Body of pancreas (tissue), 4 donors: ENCODE measurements at regions not wholly inside any gene's neighbourhood (a gene's known extent, or its start where the extent isn't known, plus 50 kb on each side); places are given as distances from the start of the nearest gene placed in this dataset.

Source experiments
- ATAC-seq: fragments of 150-250 bp; one replicate; pipeline ENCODE4 v1.9.1; 2016
- DNase-seq, 4 donors: peaks; one replicate each; pipeline ENCODE4 v3.0.0-alpha.2; 2019
- H3K27ac ChIP-seq, 4 donors: fragments of 200-600 bp; sonication (generic); 1 replicate in 3 of 4; 2 replicates in 1 of 4; pipeline versions ENCODE4 v1.5.1 to v1.6.1; 2016 to 2019; ENCODE audit warnings: mild to moderate bottlenecking in 1 of 4, mixed read lengths in 1 of 4, moderate library complexity in 1 of 4
- H3K27me3 ChIP-seq, 2 donors: fragments of 200-600 bp; sonication (generic); one replicate each; pipeline ENCODE4 v1.6.0; 2016; ENCODE audit warnings: mild to moderate bottlenecking in 1 of 2
- H3K36me3 ChIP-seq, 2 donors: fragments of 200-600 bp; sonication (generic); replicated peaks in 1 of 2; 2 replicates each; pipeline ENCODE4 v1.5.1; 2016; ENCODE audit warnings: low read depth in 2 of 2; ENCODE audit not compliant: insufficient read depth in 1 of 2
- H3K4me1 ChIP-seq: fragments of 200-600 bp; sonication (generic); one replicate; pipeline ENCODE4 v1.6.0; 2016
- H3K4me3 ChIP-seq, 2 donors: fragments of 200-600 bp; sonication (generic); 1 replicate in 1 of 2; 2 replicates in 1 of 2; pipeline ENCODE4 v1.5.1; 2016 to 2019
- H3K9me3 ChIP-seq, 3 donors: fragments of 200-600 bp; sonication (generic); 1 replicate in 2 of 3; 2 replicates in 1 of 3; pipeline ENCODE4 v1.5.1; 2016
- POLR2A ChIP-seq, 3 donors: fragments of 450-650 bp; IDR thresholded peaks; one replicate each; pipeline ENCODE4 v1.6.1; 2016; ENCODE audit warnings: antibody characterized with exemption in 3 of 3, mild to moderate bottlenecking in 2 of 3
- WGBS, 2 donors: methylation state at CpG; one replicate each; pipeline ENCODE4 v1.1.5; 2017; 5-methylcytosine and 5-hydroxymethylcytosine counted together
- intact Hi-C: fragments of 100-400 bp; cut with DNase I; formaldehyde crosslinking; loops from one replicate; pipeline ENCODE4 v1.15.1; 2023
- TF ChIP-seq, protein P1 (sequence below), 7 experiments: fragments of 450-650 bp in 4 of 7; fragments of 200-600 bp in 3 of 7; sonication (generic) in 3 of 7; IDR thresholded peaks; one replicate each; pipeline ENCODE4 v1.5.1; 2016 to 2019; ENCODE audit warnings: antibody characterized with exemption in 7 of 7

- Histone ChIP-seq H3K36me3 (no peaks in the 10 kb centered on the region), H3K27me3 (no peaks in the 10 kb centered on the region), H3K9me3 (no peaks in the 10 kb centered on the region), H3K4me3 (no peak overlapping the region), H3K27ac (no peak overlapping the region), H3K4me1 (no peaks in the 10 kb centered on the region)
- intact Hi-C loops: no loop called here
- 40 to 52% methylated on average over 2 of the region's 2 CpGs for WGBS, 2 donors
- no peak for DNase-seq
- TF ChIP-seq POLR2A (IDR thresholded peaks at IDR 0.05): no peak
- TF ChIP-seq, protein P1, sequence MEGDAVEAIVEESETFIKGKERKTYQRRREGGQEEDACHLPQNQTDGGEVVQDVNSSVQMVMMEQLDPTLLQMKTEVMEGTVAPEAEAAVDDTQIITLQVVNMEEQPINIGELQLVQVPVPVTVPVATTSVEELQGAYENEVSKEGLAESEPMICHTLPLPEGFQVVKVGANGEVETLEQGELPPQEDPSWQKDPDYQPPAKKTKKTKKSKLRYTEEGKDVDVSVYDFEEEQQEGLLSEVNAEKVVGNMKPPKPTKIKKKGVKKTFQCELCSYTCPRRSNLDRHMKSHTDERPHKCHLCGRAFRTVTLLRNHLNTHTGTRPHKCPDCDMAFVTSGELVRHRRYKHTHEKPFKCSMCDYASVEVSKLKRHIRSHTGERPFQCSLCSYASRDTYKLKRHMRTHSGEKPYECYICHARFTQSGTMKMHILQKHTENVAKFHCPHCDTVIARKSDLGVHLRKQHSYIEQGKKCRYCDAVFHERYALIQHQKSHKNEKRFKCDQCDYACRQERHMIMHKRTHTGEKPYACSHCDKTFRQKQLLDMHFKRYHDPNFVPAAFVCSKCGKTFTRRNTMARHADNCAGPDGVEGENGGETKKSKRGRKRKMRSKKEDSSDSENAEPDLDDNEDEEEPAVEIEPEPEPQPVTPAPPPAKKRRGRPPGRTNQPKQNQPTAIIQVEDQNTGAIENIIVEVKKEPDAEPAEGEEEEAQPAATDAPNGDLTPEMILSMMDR (IDR thresholded peaks at IDR 0.05): no peak
- ATAC-seq: no peak
Observed at GRCh38 chr2:104200533-104201168, 653.3 kb upstream of the POU3F3 start.

DNA sequence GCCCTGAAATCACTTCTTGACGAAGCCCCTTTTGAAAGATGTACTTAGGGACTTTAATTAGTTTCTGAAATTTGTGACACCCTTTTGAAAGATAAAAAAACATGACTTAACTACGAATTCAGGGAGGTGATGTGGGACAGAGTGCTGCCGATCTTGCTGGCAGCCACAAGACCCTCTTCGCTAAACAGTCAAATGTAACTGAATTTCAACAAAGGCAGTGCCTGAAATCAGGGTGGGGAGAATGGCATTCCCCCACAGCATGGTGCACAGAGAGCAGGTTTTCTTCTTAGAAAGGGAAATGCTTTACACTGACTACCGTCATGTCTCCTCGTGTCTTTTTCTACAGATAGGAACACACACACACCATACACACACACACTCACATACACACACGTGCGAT, 640.2 kb upstream of the POU3F3 start:
- no peak for ATAC-seq

GRCh38 chr2:104215269-104216161, 638.4 kb upstream of the POU3F3 start:
- Histone ChIP-seq H3K27me3 (no peaks in the 10 kb centered on the region), H3K4me1 (no peaks in the 10 kb centered on the region), H3K9me3 (no peaks in the 10 kb centered on the region), H3K36me3 (no peaks in the 10 kb centered on the region), H3K27ac (no peak overlapping the region), H3K4me3 (no peak overlapping the region)
- TF ChIP-seq, protein P1 (IDR thresholded peaks at IDR 0.05): no peak
- no peak for TF ChIP-seq POLR2A (IDR thresholded peaks at IDR 0.05)
- DNase-seq (no peak), ATAC-seq (no peak)
- intact Hi-C loops: no loop called here
- WGBS, 2 donors: 25 to 35% methylated on average over 14 of the region's 14 CpGs

More for the DNA sequence above, 640.2 kb upstream of the POU3F3 start:
- no peak for TF ChIP-seq POLR2A (IDR thresholded peaks at IDR 0.05)
- TF ChIP-seq, protein P1 (IDR thresholded peaks at IDR 0.05): no peak
- Histone ChIP-seq H3K27me3 (no peaks in the 10 kb centered on the region), H3K9me3 (no peaks in the 10 kb centered on the region), H3K4me3 (no peak overlapping the region), H3K36me3 (no peaks in the 10 kb centered on the region), H3K4me1 (no peaks in the 10 kb centered on the region), H3K27ac (no peak overlapping the region)
- whole genome bisulfite sequencing, 2 donors: 55 to 68% methylated on average over 8 of the region's 8 CpGs
- intact Hi-C loops: no loop called here
- no peak for DNase-seq

GRCh38 chr2:104233591-104233990, 620.3 kb upstream of the POU3F3 start:
- H3K9me3 ChIP-seq: no peaks in the 10 kb centered on the region
- TF ChIP-seq, protein P1 (IDR thresholded peaks at IDR 0.05): no peak
- H3K27me3 ChIP-seq: no peaks in the 10 kb centered on the region
- no peak for ATAC-seq
- H3K36me3 ChIP-seq: no peaks in the 10 kb centered on the region
- intact Hi-C loops: no loop called here
- H3K27ac ChIP-seq: no peak overlapping the region
- DNase-seq: no peak
- 75 to 92% methylated on average over 1 of the region's 1 CpG for WGBS, 2 donors
- H3K4me1 ChIP-seq: no peaks in the 10 kb centered on the region
- H3K4me3 ChIP-seq: no peak overlapping the region
